GM19043 (cell line): ENCODE measurements at regions not wholly inside any gene's neighbourhood (a gene's known extent, or its start where the extent isn't known, plus 50 kb on each side); places are given as distances from the start of the nearest gene placed in this dataset.

Experiments
- ATAC-seq: cut with Tn5 transposase; IDR thresholded peaks from one replicate; pipeline ENCODE4 v1.9.1; 2021; ENCODE audit warnings: low read depth; ENCODE audit not compliant: unreplicated experiment

DNA sequence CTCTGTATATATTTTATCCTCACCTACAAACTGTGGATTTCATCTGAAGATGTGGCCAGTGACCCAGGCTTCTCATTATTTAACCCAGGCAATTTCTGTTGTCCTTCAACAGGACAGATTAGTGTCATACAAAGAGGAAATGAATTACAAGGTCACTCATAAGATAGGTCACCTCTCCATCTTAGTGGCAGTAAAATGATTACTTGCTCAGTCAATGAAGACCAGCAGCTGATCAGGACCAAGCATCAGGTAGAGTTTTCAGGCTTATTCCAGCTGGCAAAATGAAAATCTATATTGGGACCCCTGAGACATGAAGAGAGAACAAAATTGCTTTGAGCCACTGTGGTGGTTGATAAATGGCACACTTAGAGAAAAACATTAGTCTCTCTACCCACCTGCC lies 135.2 kb upstream of the PRDM9 start:
- ATAC-seq: no peak

DNA sequence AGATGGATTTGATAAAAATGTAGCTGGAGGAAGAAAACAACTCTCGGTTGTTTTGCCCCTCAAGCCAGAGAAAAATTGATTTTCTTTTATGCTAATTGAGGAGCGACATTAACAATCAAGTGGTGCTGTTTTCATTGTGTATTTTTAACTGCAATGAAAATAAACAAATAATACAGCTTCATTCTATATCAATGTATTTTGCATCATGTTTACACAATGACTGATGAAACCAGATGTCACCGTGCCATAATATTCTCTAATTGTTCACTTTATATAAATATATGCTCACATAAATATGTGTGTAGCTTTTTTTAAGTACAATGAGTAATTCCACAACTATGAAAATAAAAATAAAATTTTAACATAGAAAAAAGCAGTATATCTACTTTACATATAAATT lies 139.0 kb upstream of the PRDM9 start:
- no peak for ATAC-seq

DNA sequence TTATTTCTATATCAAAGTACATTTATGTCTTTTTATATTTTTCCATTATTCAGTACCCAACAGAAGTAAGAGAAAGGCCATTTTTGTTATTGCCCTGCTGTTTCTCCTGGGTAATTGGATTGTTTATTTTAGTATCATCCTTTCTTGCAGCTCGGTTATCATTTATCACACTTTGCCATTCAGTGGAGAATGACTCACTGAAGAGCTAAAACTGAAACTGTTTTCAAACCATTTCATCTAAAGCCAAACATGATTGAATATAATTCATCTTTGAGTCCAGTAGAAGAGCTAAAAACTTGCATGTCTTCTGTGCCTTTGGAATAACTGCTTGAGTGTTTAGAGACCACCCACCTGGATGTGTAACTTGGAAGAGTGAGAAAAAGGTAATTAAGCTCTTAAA lies 139.5 kb upstream of the PRDM9 start:
- ATAC-seq: no peak

DNA sequence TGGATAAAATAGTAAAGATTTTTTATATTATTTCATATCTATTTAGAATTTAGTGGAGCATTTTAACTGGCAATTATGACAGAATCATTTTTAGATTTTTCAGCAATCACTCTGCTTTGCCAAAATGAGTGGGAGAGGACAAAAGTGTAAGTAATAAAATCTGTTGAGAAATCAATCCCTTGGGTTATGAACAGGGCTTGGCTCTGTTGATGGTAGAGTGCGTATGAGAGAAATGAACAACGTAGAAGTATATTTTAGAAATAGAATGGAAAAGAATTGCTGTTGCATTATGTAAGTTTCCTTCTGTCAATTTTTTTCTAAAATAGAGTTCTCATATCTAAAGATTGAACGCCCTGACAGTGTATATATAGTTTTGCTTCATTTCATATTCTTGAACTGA lies 154.1 kb upstream of the PRDM9 start:
- no peak for ATAC-seq

DNA sequence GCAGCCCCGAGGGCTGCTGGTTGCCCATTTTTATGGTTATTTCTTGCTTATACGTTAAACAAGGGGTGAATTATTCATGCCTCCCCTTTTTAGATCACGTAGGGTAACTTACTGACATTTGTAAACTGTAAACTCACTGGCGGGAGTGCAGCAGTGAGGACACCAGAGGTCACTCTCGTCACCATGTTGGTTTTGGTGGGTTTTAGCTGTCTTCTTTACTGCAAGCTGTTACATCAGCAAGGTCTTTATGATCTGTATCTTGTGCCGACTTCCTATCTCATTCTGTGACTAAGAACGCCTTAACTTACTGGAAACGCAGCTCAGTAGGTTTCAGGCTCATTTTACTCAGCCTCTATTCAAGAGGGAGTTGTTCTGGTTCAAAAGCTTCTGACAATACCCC lies 155.0 kb upstream of the PRDM9 start:
- ATAC-seq: no peak

DNA sequence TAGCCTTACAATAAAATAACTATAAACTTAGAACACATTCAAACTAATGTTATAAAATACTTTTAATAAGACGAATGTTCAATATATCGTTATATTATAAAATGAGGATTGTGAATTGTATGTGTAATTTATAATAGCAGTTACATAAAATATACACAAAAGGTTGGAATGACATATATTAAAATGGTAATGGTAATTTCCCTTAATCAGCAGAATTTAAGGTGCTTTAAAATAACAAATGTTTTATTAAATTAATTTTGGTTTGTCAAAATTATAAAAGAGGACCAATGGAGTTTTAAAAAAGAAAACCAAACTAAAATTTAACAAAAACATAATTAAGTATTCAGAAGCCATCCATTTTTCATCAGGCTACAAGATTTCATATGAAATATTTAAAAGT lies 164.3 kb upstream of the PRDM9 start:
- ATAC-seq: no peak

DNA sequence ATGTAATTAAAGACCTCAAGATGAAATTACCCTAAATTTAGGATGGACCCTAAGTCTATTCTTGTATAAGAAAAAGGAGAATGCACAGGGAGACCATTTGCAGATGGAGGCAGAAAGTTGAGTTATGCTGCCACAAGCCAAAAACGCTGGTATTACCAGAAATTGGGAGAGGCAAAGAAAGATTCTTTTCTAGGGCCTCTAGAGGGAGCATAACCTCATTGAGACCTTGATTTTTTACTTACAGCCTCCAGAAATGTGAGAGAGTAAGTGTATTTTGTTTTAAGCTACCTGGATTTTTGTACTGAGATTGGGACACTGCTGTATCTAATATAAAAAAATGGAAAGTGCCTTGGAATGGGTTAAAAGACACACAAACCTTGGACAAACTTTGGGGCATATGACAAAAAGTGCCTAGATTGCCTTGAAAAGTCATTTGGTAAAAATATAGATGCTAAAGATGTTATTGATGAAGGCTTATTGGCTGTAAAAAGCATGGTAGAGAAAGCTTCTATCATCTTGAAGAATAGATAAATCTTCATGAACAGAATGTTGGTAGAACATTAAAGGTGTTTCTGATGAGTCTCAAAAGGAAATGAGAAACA lies 174.7 kb upstream of the PRDM9 start:
- ATAC-seq: no peak

DNA sequence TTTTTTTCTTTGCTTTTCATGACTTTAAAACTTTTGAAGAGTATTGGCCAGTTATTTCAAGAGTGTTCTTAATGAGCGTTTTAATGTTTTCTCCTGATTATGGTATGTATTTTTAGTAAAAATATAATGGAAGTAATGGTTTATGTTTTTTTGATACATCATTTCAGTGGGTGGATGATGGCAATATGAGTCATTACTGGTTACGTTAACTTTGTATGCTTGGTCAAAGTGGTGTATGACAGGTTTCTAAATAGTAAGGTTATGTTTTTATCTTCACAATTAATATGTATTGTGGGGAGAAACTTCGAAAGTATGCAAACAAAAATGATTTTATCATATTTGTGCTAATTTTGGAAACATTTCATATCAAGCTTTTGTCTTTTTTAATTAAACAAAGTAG lies 176.7 kb upstream of the PRDM9 start:
- ATAC-seq: no peak

DNA sequence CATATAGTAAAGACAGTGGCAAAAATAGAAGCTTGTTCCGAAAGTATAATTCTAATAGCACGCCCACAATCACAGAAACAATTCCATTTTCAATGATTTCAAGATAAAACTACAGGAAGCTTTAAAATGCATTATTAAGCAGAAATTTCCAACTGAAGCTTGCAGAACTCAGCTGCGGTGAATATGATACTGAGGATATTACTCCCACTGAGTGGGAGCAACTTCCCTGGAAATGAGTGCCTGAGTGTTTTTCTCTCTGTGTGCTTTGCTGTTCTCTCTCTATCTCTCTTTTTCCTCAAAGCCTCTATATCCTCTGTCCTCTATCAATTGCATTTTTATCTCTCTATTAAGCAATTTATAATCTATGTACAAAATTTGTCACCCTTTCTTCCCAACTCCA lies 187.5 kb upstream of the PRDM9 start:
- no peak for ATAC-seq

DNA sequence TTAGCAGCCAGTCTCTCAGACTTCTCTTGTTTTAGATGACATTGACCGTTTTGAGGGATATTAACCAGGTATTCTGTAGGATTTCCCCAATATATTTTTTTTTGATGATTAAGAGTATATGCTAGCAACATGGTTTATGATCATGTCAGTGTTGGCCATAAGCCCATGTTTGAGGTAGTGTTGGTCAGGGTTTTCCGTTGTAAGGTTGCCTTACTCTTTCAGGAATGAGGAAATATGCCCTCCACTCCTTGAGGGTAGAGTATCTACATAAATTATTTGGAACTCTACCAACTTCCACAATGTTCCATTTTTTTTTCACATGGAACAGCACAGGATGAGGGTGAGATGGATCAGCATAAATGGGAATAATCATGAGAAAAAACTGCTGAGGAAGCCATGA lies 188.4 kb upstream of the PRDM9 start:
- no peak for ATAC-seq

DNA sequence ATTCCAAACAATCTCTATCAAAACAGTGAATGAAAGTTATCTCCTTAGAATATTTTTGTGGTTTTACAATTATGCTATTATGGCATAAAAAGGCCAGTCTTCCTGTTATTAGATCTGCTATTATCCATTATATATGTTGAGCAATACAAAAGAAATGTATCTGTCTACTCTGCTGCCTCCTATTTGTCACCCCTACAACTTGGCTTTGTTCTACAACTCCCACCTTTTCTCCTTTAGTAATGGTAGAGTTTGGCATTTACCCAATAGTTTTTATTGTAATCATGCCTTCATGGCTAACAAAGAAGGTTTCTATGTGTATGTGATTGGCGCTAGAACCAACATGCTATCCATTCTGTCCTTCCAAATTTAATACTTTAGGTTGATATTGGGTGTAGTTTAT lies 189.2 kb upstream of the PRDM9 start:
- no peak for ATAC-seq

DNA sequence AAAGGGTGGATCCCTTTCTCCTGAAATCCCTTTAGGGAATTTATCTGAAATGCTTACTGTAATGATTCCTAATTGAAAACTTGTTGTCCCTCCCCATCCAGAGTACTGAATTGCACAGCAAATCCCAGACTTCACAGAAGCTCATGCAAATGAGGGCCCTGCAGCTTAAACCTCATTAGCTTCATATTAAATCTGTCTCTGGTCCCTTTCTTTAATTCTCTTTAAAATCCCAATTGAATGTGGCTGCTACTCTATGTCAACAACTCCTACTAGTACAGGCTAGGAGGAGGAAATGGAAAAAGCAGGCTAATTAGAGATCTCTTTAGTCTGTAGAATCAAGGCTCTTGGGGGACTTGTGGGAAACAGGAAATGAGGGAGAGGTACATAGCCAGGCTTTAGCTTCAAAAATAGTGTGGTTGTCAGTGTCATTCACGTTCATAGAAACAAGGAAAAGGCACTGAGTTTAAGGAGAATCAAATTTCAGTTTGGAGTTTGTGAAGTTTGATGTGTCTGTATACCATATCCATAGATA lies 191.3 kb upstream of the PRDM9 start:
- ATAC-seq: no peak

DNA sequence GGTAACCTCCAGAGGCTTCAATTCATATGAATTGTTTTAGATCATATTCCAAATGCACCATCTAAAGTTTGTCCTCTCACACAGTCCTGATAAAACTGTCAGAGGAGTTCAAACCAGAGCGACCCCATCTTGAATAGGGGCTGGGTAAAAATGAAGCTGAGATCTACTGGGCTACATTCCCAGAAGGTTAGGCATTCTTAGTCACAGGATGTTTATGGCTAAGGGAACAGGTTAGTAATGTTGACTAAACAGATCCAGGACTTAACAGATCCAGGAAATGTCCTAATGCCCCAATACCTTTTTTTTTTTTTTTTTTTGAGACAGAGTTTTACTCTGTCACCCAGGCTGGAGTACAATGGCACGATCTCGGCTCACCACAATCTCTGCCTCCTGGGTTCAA lies 192.6 kb upstream of the PRDM9 start:
- ATAC-seq: no peak

DNA sequence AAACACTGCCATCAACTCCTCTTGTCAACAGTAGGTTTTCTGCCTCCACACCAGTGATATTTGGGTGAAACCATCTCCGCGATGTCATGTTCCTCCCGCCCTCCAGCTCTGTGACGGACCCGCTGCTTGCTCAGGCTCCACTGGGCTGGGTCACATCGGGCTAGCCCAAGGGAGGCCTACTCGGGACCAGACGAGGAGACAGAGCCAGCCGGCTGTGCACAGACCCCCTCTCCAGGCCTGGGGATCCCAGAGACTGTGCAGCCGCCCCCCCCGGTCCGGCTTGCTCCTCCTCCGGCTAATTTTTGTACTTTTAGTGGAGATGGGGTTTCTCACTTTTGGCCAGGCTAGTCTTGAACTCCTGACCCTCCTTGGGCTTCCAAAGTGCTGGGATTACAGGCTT lies 202.4 kb upstream of the PRDM9 start:
- no peak for ATAC-seq

DNA sequence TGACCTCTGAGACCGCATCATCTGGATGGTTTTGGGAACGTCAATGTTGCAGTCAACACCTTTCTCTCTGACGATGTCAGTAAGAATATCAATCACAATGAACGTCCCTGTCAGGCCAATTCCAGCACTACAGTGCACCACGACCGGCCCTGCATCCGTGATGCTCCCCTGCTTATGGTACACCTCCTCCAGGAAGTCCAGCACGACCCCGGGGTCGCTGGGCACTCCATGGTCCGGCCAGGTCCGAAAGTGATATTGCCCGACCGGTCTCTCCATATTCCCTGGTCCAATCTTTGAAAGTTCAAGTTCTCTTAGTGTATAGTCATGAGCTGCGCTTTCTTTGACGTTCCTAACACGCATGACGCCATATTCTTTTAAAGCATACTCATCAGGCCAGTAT lies 203.6 kb upstream of the PRDM9 start:
- no peak for ATAC-seq

DNA sequence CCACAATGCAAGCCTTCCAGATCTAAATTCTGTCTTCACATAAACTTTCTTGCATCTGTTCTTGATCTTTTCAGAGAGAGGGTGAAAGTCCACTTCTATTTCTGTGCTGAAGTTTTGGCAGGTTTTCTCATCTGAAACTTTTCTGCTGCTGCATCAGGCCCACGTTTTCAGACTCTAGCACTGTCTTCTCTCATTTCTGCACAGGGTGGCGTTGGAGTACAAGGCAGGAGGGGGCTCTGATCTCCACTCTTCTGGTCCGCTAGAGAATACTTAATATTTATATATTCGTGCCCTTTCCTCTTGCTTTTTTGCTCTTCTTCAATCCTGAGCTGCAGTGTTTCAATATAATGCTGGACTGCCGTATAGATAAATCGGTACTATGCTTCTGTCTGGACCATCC lies 204.0 kb upstream of the PRDM9 start:
- ATAC-seq: no peak

DNA sequence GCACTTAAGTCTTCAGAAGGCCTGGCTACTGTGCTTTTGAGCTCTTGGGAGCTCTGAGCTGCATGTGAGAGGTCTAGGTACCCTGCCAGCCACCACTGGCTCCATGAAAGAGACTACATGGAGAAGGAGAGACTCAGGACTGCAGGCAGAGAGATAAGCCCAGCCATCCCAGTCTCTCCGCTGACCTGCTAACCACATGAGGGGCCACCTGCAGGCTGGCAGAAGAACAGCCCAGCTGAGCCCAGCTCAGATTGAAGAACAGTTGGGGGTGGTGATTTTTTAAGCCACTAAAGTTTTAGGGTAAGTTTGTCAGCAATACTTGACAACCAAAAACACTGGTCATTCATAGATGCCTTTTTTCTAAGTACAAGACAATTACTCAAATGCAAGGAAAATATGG lies 205.0 kb upstream of the PRDM9 start:
- no peak for ATAC-seq

DNA sequence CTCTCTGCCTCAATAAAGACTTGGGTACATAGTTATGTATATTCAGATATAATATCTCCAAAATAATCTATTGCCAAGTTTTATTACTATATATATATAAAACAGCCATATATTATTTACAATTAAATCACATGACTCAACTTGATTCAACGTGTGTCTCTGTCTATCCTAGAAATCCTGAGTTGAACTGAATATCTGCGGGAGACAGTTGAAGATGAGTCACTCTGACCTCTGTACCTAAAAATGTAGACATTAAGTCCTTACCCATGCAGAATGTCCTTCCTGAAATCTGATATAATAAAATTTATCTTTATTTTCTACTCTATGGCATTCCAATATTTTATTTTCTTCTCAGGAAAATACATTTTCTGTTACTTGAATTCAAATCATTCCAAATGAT lies 218.2 kb upstream of the PRDM9 start:
- no peak for ATAC-seq

DNA sequence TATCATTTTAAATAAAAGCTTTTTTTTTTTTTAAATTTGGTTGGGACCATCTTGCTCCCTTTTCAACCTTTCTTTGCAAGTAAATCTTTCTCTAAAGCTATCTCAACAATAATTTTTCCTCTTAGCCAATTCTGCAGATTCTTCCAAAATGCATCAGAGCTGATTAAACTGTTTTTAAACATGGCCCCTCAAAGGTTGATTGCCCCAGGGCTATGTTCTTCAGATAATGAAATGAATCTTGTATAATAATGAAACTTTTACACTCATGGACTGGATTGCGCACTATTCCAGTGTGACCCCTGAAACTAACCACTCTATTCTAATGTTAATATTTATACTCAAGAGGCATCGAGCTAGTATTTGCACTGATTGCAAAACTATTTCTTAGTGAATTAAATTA lies 222.8 kb upstream of the PRDM9 start:
- ATAC-seq: no peak

DNA sequence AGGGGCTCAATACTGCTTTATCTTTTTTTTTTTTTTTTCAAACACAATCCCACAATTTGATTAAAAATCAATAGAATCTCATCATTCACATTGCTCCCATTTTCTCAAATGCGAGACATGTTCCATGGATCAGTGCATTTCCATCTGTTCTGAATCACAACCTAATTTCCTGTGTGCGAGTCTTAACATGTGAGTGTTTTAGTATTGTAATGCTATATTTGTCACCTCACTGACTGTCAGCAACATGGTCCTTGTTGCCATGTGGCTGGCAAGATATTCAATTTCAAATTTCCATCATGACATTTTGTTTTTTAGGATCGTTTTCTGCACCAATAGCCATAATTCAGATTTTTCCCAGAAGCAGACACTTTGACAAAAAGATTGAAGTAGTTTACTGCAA lies 233.2 kb upstream of the PRDM9 start:
- no peak for ATAC-seq

DNA sequence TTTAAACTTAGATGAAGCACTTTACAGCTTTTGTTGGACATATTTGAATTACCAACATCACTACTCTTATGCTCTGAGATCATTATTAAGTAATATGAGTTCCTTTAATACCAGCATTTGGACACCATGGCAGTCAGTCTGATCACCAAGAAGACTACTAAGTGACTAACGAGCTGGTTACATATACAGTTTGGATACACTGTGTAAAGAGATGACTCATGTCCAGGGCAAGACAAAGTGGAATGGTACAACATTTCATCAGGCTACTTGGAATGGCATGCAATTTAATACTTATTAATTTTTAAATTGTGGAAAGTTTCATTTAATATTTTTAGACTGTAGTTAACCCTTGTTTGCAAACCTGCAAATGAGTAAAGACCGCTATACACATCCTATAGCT lies 237.4 kb upstream of the PRDM9 start:
- ATAC-seq: no peak

DNA sequence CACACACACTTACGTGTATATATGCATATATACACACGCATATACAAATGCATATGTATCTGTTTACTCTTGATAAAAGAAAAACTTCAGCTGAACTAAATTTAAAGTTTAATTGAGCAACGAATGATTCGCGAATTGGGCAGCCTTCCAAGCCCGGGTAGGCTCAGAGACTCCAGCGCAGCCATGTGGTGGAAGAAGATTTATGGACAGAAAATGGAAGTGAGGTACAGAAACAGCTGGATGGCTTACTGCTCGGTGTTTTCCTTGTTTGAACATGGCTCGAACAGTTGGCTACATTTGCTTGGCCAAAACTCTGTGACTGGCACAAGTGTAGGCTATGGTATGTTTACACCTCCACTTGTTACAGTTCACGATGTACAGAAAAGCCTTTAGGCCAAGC lies 239.3 kb upstream of the PRDM9 start:
- ATAC-seq: no peak

DNA sequence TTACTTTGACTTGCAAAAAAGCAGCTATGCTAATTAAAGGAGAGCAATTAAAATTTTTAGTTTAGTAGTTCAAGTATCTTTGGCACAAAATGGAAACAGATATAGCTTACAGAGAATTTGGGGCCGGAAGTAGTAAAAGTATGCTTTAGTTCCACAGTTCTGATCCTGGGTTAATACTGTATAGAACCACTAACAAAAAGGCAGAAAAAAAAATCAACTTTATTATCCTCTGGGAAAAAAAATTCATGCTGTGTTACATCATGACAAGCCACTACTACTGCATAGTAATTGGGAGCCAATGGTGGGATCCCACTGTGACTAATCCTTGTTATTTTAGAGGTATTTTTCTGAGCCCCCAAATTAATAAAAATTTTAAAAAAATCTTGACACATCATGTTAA lies 246.8 kb upstream of the PRDM9 start:
- no peak for ATAC-seq
